ENCODE measurements at regions not wholly inside any gene's neighbourhood (a gene's known extent, or its start where the extent isn't known, plus 50 kb on each side); places are given as distances from the start of the nearest gene placed in this dataset.
"Not testable (repeated sequence)": the region's sequence is repeated elsewhere in the genome, so short reads cannot be mapped to it uniquely, and the experiment has no call there.

DNA sequence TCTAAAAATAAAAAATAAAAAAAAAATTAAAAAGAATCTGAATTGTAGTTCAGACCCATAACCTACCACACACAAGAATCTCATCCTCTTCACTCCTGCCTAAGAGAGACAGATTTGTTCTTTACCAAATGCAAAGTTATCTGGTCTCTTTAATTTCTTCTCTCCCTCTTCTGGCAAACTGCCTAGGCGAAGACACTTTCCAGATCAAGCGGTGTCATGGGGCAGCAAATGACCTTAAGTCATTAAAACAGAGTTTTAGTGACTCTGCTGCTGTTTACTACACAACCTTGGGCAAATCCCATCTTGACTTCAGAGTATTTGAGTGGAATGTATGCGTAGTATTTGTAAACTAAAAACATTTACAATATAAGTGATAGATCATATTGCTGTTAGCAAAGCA, 60.9 kb upstream of the NID2 start:
- Mint-ChIP-seq H3K27me3 (ENCODE audit: insufficient read depth) (peaks cover 3% of the 10 kb centered on the region), H3K4me1 (peaks cover 4% of the 10 kb centered on the region), H3K27ac (no peak overlapping the region), H3K9me3 (peaks cover 9% of the 10 kb centered on the region), H3K4me3 (no peak overlapping the region), H3K36me3 (ENCODE audit: low read depth) (no peaks in the 10 kb centered on the region)
- Histone ChIP-seq H3K27ac (ENCODE audit: low read depth, low read length) (no peak overlapping the region), H3K36me3 (ENCODE audit: control insufficient read depth, insufficient read depth, low read length) (no peaks in the 10 kb centered on the region), H3K9me3 (ENCODE audit: control insufficient read depth, low read length) (peaks cover 5% of the 10 kb centered on the region), H3K27me3 (ENCODE audit: control insufficient read depth, insufficient read depth, low read length, poor library complexity, severe bottlenecking) (no peaks in the 10 kb centered on the region), H3K4me1 (ENCODE audit: control insufficient read depth, insufficient read depth, low read length) (no peaks in the 10 kb centered on the region), H3K4me3 (ENCODE audit: low read length) (no peak overlapping the region), H3K9ac (ENCODE audit: extremely low read depth, low read length, poor library complexity, severe bottlenecking) (no peak overlapping the region)
- TF ChIP-seq, protein P1, sequence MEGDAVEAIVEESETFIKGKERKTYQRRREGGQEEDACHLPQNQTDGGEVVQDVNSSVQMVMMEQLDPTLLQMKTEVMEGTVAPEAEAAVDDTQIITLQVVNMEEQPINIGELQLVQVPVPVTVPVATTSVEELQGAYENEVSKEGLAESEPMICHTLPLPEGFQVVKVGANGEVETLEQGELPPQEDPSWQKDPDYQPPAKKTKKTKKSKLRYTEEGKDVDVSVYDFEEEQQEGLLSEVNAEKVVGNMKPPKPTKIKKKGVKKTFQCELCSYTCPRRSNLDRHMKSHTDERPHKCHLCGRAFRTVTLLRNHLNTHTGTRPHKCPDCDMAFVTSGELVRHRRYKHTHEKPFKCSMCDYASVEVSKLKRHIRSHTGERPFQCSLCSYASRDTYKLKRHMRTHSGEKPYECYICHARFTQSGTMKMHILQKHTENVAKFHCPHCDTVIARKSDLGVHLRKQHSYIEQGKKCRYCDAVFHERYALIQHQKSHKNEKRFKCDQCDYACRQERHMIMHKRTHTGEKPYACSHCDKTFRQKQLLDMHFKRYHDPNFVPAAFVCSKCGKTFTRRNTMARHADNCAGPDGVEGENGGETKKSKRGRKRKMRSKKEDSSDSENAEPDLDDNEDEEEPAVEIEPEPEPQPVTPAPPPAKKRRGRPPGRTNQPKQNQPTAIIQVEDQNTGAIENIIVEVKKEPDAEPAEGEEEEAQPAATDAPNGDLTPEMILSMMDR (conservative IDR thresholded peaks at IDR 0.05), result no peak
- no peak for DNase-seq
- WGBS, 2 experiments (ENCODE audit: insufficient coverage in 1 of 2, insufficient read length in 1 of 2), result 71 to 75% methylated on average over 2 of the region's 3 CpGs

DNA sequence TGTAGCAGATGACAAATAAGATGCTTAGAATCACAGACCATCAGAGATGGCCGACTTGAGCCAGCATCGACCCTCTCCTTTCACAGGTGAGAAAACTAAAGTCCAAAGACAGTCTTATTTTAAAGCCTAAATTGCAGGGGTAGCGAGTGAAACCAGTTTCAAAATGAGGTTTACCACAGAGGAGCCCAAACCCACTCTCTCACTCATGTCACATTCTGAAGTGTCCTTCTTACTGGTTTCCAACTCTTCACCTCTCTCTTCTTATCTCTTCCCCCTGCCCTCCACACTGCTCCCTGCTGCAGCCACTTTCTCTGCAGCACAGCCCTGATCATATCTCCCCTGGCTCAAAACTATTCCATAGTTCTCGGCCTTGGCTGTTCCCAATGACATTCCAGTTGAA, 57.0 kb upstream of the NID2 start:
- Mint-ChIP-seq H3K9me3 (no peaks in the 10 kb centered on the region), H3K4me3 (no peak overlapping the region), H3K27me3 (ENCODE audit: insufficient read depth) (peaks cover 3% of the 10 kb centered on the region), H3K36me3 (ENCODE audit: low read depth) (no peaks in the 10 kb centered on the region), H3K27ac (no peak overlapping the region), H3K4me1 (no peaks in the 10 kb centered on the region)
- no peak overlapping the region for H3K9ac ChIP-seq (ENCODE audit: extremely low read depth, low read length, poor library complexity, severe bottlenecking)
- TF ChIP-seq, protein P1 (conservative IDR thresholded peaks at IDR 0.05), result no peak
- DNase-seq, result no peak
- 93 to 94% methylated on average over 4 of the region's 4 CpGs for WGBS, 2 experiments (ENCODE audit: insufficient coverage in 1 of 2, insufficient read length in 1 of 2)
- no peak overlapping the region for H3K4me3 ChIP-seq (ENCODE audit: low read length)
- H3K9me3 ChIP-seq (ENCODE audit: control insufficient read depth, low read length), result no peaks in the 10 kb centered on the region
- no peaks in the 10 kb centered on the region for H3K36me3 ChIP-seq (ENCODE audit: control insufficient read depth, insufficient read depth, low read length)
- H3K4me1 ChIP-seq (ENCODE audit: control insufficient read depth, insufficient read depth, low read length), result no peaks in the 10 kb centered on the region
- no peak overlapping the region for H3K27ac ChIP-seq (ENCODE audit: low read depth, low read length)
- H3K27me3 ChIP-seq (ENCODE audit: control insufficient read depth, insufficient read depth, low read length, poor library complexity, severe bottlenecking), result no peaks in the 10 kb centered on the region

DNA sequence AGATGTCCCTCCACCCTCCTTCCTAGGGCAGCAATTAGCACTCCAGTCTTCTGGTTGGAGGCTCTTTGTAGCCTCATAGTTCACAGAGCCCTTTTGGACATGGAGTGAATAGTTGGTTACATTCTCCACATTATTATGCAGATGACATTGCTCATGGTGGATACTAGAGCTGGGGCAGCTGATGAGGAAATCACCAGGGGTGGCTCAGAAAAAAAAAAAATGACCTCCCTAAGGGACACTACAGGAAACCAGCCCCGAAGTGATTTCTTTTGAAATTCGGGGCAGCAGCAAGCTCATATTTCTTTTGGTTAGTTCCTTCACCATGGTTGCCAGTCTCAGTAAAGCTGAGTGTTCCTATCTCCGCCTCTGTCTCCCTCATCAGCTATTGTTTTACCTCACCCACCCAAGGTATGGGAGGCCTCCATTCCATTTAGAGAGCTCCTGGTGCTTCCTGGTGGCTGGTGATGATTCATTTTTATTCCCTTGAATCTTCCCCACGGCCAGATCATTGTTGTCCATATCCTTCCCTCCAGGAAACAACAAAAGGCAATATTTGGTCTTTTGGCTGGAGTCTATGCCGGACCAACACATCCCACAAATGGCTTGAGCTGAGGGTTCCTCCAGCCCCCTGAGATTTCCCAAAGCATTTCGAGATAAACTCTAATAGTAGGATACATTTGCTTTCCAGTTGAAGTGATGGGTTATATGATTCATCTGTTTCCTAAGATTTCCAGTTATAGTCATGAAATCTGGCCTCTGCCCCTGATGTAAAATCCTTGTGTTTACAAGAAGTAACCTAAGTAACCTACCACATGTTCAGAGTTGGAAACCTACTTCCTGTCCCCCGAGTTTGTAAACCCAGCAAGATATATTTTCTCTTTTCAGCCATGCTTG, 56.2 kb upstream of the NID2 start:
- Histone ChIP-seq H3K36me3 (ENCODE audit: control insufficient read depth, insufficient read depth, low read length) (no peaks in the 10 kb centered on the region), H3K4me1 (ENCODE audit: control insufficient read depth, insufficient read depth, low read length) (no peaks in the 10 kb centered on the region), H3K27ac (ENCODE audit: low read depth, low read length) (no peak overlapping the region), H3K9ac (ENCODE audit: extremely low read depth, low read length, poor library complexity, severe bottlenecking) (no peak overlapping the region), H3K4me3 (ENCODE audit: low read length) (no peak overlapping the region), H3K9me3 (ENCODE audit: control insufficient read depth, low read length) (no peaks in the 10 kb centered on the region), H3K27me3 (ENCODE audit: control insufficient read depth, insufficient read depth, low read length, poor library complexity, severe bottlenecking) (no peaks in the 10 kb centered on the region)
- no peaks in the 10 kb centered on the region for H3K9me3 Mint-ChIP-seq
- no peaks in the 10 kb centered on the region for H3K36me3 Mint-ChIP-seq (ENCODE audit: low read depth)
- 36 to 70% methylated on average over 2 to 7 of the region's 7 CpGs for WGBS, 2 experiments (ENCODE audit: insufficient coverage in 1 of 2, insufficient read length in 1 of 2)
- H3K27me3 Mint-ChIP-seq (ENCODE audit: insufficient read depth), result peaks cover 3% of the 10 kb centered on the region
- H3K4me3 Mint-ChIP-seq, result no peak overlapping the region
- H3K27ac Mint-ChIP-seq, result no peak overlapping the region
- DNase-seq, result no peak
- TF ChIP-seq, protein P1 (conservative IDR thresholded peaks at IDR 0.05), result no peak
- H3K4me1 Mint-ChIP-seq, result no peaks in the 10 kb centered on the region

DNA sequence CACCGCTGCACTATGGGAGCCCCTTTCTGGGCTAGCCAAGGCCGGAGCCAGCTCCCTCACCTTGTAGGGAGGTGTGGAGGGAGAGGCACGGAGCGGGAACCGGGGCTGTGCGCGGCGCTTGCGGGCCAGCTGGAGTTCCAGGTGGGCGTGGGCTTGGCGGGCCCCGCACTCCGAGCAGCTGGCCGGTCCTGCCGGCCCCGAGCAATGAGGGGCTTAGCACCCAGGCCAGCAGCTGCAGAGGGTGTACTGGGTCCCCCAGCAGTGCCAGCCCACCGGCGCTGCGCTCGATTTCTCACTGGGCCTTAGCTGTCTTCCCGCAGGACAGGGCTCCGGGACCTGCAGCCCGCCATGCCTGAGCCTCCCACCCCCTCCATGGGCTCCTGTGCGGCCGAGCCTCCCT, 53.3 kb upstream of the NID2 start:
- H3K27me3 ChIP-seq (ENCODE audit: control insufficient read depth, insufficient read depth, low read length, poor library complexity, severe bottlenecking); H3K36me3 ChIP-seq (ENCODE audit: control insufficient read depth, insufficient read depth, low read length); H3K27ac Mint-ChIP-seq; H3K36me3 Mint-ChIP-seq (ENCODE audit: low read depth); H3K4me1 ChIP-seq (ENCODE audit: control insufficient read depth, insufficient read depth, low read length); DNase-seq; H3K27me3 Mint-ChIP-seq (ENCODE audit: insufficient read depth); H3K27ac ChIP-seq (ENCODE audit: low read depth, low read length); H3K4me3 Mint-ChIP-seq; H3K9me3 Mint-ChIP-seq; H3K9ac ChIP-seq (ENCODE audit: extremely low read depth, low read length, poor library complexity, severe bottlenecking); H3K4me1 Mint-ChIP-seq; H3K9me3 ChIP-seq (ENCODE audit: control insufficient read depth, low read length); H3K4me3 ChIP-seq (ENCODE audit: low read length): not testable (repeated sequence)
- WGBS, 2 experiments (ENCODE audit: insufficient coverage in 1 of 2, insufficient read length in 1 of 2), result 93 to 95% methylated on average over 4 to 25 of the region's 25 CpGs

Data from endodermal cell (in vitro differentiated cells).